Stimulated activated naive B cell treated with anti-CD40 and anti-IgM and Interleukin-4, amounts not matched to agents 10 μg/mL and 1 μg/mL and 100 μg/mL, for 72 hours (primary cell): ENCODE measurements at regions not wholly inside any gene's neighbourhood (a gene's known extent, or its start where the extent isn't known, plus 50 kb on each side); places are given as distances from the start of the nearest gene placed in this dataset.

Source experiments
- ATAC-seq, 2 donors: fragments of 150-1000 bp; cut with Tn5 transposase; replicated peaks; 2 replicates each; pipeline ENCODE4 v1.10.0; 2021; ENCODE audit warnings: moderate library complexity in 1 of 2
- DNase-seq: peaks from one replicate; pipeline ENCODE4 v3.0.0; 2021
- H3K27ac Mint-ChIP-seq: one replicate; pipeline ENCODE4 v1.8.0; 2022; ENCODE audit warnings: mild to moderate bottlenecking, mixed read lengths
- H3K27me3 Mint-ChIP-seq, 2 donors: one replicate each; pipeline ENCODE4 v1.8.0; 2022; ENCODE audit warnings: mixed read lengths in 2 of 2
- H3K36me3 Mint-ChIP-seq, 2 donors: one replicate each; pipeline ENCODE4 v1.8.0; 2022; ENCODE audit warnings: mixed read lengths in 2 of 2, mild to moderate bottlenecking in 1 of 2
- H3K4me1 Mint-ChIP-seq, 2 donors: one replicate each; pipeline ENCODE4 v1.8.0; 2022; ENCODE audit warnings: mixed read lengths in 2 of 2, mild to moderate bottlenecking in 1 of 2
- H3K4me3 Mint-ChIP-seq, 2 donors: one replicate each; pipeline ENCODE4 v1.8.0; 2022; ENCODE audit warnings: mild to moderate bottlenecking in 2 of 2, mixed read lengths in 2 of 2, moderate library complexity in 1 of 2
- H3K9me3 Mint-ChIP-seq, 2 donors: one replicate each; pipeline ENCODE4 v1.8.0; 2022; ENCODE audit warnings: mixed read lengths in 2 of 2, mild to moderate bottlenecking in 1 of 2

DNA sequence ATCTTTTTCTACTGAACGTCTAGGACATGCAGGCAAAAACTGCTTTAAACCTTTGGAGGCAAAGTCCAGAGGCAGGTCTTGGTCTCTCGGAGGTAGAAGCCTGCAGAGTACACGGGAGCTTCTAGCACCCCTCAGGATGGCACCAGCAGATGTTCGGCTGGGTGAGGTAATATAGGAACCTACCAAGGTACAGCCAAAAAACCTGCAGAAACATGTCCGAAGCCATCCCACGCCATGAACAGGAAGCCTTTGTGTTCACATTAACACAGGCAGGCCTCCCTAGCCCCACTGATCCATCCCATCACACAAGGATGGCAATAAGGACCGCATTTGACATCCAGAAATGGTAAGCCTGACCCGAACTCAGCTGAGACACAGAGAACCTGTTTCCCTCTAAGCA lies 157.9 kb upstream of the HES1 start:
- Mint-ChIP-seq H3K27me3 (peaks cover 35 to 58% of the 10 kb centered on the region in 2 donors), H3K27ac (no peak overlapping the region), H3K4me3 (no peak overlapping the region), H3K9me3 (no peaks in the 10 kb centered on the region), H3K36me3 (peaks cover 0 to 1% of the 10 kb centered on the region in 2 donors), H3K4me1 (peaks cover 2 to 19% of the 10 kb centered on the region in 2 donors)
- ATAC-seq, result no peak
- DNase-seq, result no peak

DNA sequence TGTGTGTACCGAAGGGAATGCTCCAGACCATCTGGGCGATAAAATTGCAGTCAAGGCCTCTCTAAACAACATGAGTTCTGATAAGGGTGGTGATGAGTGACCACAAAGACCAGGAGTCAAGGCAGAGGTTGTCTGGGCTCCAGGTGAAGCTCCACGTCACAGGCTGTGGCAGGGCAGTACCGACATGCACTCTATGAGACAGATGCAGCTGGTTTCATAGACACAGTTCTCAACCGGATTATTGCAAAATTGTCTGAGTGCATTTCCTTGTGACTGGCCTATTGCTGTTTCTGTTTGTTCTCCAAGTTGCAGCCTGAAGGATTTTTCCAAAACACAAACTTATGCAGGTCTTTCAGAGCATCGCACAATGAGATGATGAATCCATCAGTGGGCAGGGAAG lies 157.5 kb upstream of the HES1 start:
- H3K27me3 Mint-ChIP-seq, result peaks cover 33 to 56% of the 10 kb centered on the region in 2 donors
- no peak for ATAC-seq
- peaks cover 0 to 1% of the 10 kb centered on the region in 2 donors for H3K36me3 Mint-ChIP-seq
- no peak overlapping the region for H3K4me3 Mint-ChIP-seq
- no peak for DNase-seq
- H3K4me1 Mint-ChIP-seq, result peaks cover 2 to 17% of the 10 kb centered on the region in 2 donors
- H3K9me3 Mint-ChIP-seq, result no peaks in the 10 kb centered on the region
- no peak overlapping the region for H3K27ac Mint-ChIP-seq

DNA sequence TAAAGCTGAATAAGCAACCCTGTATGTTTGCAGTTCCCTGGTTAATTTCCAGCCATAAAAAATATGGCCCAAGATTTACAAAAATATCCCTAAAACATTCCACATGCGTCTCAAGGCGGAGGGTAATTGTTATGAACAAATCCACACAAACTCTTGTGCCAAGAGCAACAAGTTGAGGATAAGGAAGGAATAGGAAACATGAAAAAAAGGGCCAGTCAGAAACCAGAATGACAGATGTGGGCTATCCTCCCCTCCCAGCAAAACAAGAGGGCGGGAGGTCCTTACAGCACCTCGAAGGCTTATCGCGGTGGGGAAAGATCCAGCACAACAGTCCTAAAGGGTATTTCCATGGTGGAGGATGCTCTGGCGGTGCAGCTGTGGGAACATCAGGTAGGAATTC lies 155.6 kb upstream of the HES1 start:
- no peak overlapping the region for H3K4me3 Mint-ChIP-seq
- peaks cover 16 to 40% of the 10 kb centered on the region in 2 donors for H3K27me3 Mint-ChIP-seq
- no peak overlapping the region for H3K27ac Mint-ChIP-seq
- DNase-seq (no peak), ATAC-seq (no peak)
- H3K4me1 Mint-ChIP-seq, result peaks cover 2 to 10% of the 10 kb centered on the region in 2 donors
- H3K9me3 Mint-ChIP-seq, result no peaks in the 10 kb centered on the region
- H3K36me3 Mint-ChIP-seq, result peaks cover 0 to 1% of the 10 kb centered on the region in 2 donors

DNA sequence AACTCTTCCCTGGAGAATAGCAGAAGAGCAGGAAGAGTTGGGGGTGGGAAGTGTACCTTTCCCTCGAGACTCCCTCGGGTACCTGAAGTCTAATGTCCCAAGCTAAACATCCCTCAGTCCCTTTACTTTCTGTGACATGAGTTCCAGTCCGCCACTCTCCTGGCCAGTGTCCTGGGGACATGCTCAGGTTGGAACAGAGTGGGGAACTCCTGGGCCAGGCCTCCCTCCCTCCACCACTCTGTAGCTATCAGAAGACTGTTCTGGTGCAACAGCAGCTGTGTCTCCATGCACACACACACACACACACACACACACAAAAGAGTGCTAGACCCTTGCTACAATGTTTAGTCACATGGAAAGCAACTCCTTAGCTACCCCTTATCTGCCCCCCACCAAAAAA lies 155.0 kb upstream of the HES1 start:
- no peak for ATAC-seq
- no peaks in the 10 kb centered on the region for H3K9me3 Mint-ChIP-seq
- no peak overlapping the region for H3K4me3 Mint-ChIP-seq
- H3K27ac Mint-ChIP-seq, result no peak overlapping the region
- peaks cover 2 to 10% of the 10 kb centered on the region in 2 donors for H3K4me1 Mint-ChIP-seq
- no peak for DNase-seq
- peaks cover 17 to 40% of the 10 kb centered on the region in 2 donors for H3K27me3 Mint-ChIP-seq
- peaks cover 0 to 1% of the 10 kb centered on the region in 2 donors for H3K36me3 Mint-ChIP-seq

DNA sequence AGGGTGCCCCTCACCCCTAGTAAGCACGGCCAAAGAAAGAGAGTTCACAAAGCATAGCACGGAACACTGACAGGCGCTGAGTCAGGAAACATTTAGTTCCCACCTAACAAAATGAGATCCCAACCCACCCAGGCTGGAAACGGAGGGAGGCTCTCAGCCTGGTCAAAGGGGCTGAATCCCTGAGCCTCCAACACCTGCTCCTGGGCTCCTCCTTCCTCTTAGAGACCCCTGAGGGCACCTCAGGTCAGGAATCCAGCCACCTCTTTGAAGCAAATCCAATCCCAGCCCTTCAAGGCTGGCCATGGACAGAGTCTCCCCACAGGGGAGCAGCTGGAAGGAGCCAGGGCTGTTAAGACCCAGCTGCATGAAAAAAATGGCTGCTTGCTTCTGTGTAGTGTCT lies 154.4 kb upstream of the HES1 start:
- no peak overlapping the region for H3K4me3 Mint-ChIP-seq
- peaks cover 2 to 10% of the 10 kb centered on the region in 2 donors for H3K4me1 Mint-ChIP-seq
- DNase-seq, result no peak
- peaks cover 21 to 46% of the 10 kb centered on the region in 2 donors for H3K27me3 Mint-ChIP-seq
- H3K9me3 Mint-ChIP-seq, result no peaks in the 10 kb centered on the region
- H3K36me3 Mint-ChIP-seq, result peaks cover 0 to 1% of the 10 kb centered on the region in 2 donors
- no peak overlapping the region for H3K27ac Mint-ChIP-seq
- no peak for ATAC-seq

DNA sequence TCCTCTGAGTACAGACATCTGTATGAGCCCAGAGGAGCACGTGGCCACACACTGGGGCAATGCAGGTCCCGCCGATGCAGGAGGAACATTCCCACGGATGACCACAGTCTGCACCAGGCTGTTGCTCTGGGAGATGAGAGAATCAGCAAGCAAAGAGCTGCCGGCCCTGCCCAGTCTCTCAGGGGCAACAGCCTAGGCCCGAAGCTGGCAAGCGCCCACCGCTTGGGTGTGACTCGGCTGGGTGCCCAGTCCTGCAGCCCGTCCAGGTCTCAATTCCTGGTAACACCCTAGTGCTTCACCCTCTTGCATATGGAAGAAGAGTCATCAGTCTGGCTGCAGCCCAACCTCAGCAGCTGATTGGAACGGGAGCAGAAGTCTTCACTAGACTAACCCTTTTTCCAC lies 153.7 kb upstream of the HES1 start:
- H3K27me3 Mint-ChIP-seq, result peaks cover 24 to 49% of the 10 kb centered on the region in 2 donors
- H3K36me3 Mint-ChIP-seq, result peaks cover 0 to 1% of the 10 kb centered on the region in 2 donors
- DNase-seq (no peak), ATAC-seq (no peak)
- no peaks in the 10 kb centered on the region for H3K9me3 Mint-ChIP-seq
- no peak overlapping the region for H3K4me3 Mint-ChIP-seq
- H3K27ac Mint-ChIP-seq, result no peak overlapping the region
- peaks cover 2 to 10% of the 10 kb centered on the region in 2 donors for H3K4me1 Mint-ChIP-seq

DNA sequence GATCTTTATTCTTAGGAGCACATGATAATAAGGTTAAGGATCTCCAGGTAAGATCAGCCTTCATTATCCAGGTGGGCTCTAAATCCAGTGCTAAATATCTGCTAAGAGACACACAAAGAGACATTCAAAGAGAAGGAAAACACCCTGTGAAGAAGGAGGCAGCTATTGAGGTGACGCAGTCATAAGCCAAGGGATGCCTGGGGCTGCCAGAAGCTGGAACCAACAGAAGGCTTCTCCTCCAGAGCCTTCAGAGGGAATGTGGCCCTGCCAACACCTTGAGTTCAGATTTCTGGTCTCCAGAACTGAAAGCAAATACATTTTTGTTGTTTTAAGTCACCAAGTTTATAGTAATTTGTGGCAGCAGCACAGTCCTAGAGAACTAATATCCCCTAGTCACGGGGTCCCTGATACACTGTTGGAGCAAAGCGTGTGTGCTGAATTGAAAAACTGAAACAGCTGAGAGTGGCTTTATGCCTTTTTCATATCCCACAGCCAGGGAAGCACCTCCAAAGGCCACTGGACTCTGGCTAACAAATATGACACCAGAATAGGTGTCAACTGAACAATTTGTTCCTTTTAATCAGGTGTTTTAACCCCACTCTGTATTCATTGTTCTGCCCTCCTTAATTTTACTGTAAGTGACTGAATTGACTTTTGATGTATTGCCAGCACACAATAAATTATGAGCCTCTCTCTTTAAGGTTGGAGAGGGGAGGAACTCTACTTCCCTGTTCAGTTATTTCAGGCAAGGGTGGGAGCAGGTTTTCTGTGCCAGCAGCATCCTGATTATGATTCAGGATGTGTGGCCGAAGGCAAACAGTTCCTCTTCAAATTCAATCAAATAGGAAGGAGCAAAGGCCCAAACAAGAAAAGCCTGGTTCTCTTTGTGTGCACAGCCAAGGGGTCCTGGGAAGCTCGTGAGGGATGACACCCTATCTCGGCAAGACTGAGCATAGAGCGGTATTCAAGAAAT lies 151.8 kb upstream of the HES1 start:
- ATAC-seq (no peak), DNase-seq (no peak)
- peaks cover 2 to 10% of the 10 kb centered on the region in 2 donors for H3K4me1 Mint-ChIP-seq
- H3K4me3 Mint-ChIP-seq, result no peak overlapping the region
- H3K36me3 Mint-ChIP-seq, result peaks cover 0 to 1% of the 10 kb centered on the region in 2 donors
- H3K27ac Mint-ChIP-seq, result no peak overlapping the region
- H3K9me3 Mint-ChIP-seq, result no peaks in the 10 kb centered on the region
- H3K27me3 Mint-ChIP-seq, result peaks cover 31 to 49% of the 10 kb centered on the region in 2 donors

DNA sequence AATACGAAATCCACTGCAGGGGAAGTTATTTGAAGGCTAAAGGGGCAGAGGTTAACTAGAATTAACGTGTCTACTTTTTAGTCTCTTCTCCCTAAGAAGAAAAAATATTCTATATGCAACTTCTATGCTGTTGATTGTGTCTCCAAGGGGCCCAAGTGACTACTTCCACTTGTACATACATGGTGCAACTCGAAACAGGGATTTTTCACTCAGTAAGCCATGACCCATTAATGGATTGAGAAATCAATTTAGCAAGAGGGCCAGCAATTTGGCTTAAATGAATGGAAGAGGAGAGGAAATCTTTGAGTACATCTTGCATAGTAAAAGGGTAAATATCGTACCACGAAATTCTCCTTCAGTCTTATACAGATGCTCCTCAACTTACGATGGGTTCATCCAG lies 151.1 kb upstream of the HES1 start:
- ATAC-seq, result no peak
- H3K4me3 Mint-ChIP-seq, result no peak overlapping the region
- H3K4me1 Mint-ChIP-seq, result peaks cover 2 to 10% of the 10 kb centered on the region in 2 donors
- no peak for DNase-seq
- no peak overlapping the region for H3K27ac Mint-ChIP-seq
- H3K36me3 Mint-ChIP-seq, result peaks cover 0 to under 1% of the 10 kb centered on the region in 2 donors
- H3K9me3 Mint-ChIP-seq, result peaks cover 0 to 1% of the 10 kb centered on the region in 2 donors
- peaks cover 28 to 42% of the 10 kb centered on the region in 2 donors for H3K27me3 Mint-ChIP-seq

DNA sequence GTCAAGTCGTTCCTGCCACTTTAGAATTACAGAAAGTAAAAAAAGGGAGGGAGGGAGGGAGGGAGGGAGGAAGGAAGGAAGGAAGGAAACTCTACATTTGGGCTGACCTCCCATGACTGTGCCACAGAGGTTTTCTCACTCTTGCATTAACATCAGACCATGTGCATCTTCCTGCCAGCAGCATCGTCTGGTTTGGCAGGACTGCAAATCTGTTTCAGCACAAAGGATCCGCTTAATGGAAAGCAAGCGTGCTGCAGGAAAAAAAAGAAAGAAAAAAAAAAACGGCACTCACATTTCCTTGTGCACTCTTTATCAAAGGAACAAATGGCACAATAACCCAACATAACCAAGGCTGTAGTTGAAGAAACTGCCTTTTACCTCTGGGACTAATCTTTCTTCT lies 148.8 kb upstream of the HES1 start:
- no peak for ATAC-seq
- DNase-seq, result no peak
- H3K36me3 Mint-ChIP-seq, result no peaks in the 10 kb centered on the region
- H3K27ac Mint-ChIP-seq, result no peak overlapping the region
- no peak overlapping the region for H3K4me3 Mint-ChIP-seq
- H3K9me3 Mint-ChIP-seq, result peaks cover 0 to 2% of the 10 kb centered on the region in 2 donors
- H3K27me3 Mint-ChIP-seq, result peaks cover 16 to 27% of the 10 kb centered on the region in 2 donors
- peaks cover 0 to 2% of the 10 kb centered on the region in 2 donors for H3K4me1 Mint-ChIP-seq

DNA sequence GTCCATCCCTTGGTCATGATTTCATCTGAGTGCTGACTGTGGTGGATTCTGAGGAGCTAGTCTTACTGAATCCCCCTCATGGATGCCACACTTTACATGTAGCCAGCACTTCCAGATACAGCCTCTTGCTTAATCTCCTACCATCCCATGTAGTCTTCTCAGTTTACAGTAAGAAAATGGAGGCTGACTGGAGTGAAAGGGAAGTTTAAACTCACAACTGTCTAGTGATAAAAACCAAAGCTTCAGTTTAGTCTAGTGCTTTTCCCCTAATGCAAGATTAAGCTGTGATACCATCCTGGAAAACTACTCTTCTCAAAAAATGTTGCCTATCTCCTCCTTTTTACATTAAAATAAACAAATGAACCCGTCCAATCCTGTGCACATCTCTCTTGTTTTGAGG lies 146.8 kb upstream of the HES1 start:
- Mint-ChIP-seq H3K27me3 (peaks cover 26 to 40% of the 10 kb centered on the region in 2 donors), H3K4me1 (peaks cover 0 to 7% of the 10 kb centered on the region in 2 donors), H3K36me3 (no peaks in the 10 kb centered on the region), H3K9me3 (peaks cover 0 to 2% of the 10 kb centered on the region in 2 donors), H3K4me3 (no peak overlapping the region), H3K27ac (no peak overlapping the region)
- ATAC-seq, result no peak
- DNase-seq, result no peak

DNA sequence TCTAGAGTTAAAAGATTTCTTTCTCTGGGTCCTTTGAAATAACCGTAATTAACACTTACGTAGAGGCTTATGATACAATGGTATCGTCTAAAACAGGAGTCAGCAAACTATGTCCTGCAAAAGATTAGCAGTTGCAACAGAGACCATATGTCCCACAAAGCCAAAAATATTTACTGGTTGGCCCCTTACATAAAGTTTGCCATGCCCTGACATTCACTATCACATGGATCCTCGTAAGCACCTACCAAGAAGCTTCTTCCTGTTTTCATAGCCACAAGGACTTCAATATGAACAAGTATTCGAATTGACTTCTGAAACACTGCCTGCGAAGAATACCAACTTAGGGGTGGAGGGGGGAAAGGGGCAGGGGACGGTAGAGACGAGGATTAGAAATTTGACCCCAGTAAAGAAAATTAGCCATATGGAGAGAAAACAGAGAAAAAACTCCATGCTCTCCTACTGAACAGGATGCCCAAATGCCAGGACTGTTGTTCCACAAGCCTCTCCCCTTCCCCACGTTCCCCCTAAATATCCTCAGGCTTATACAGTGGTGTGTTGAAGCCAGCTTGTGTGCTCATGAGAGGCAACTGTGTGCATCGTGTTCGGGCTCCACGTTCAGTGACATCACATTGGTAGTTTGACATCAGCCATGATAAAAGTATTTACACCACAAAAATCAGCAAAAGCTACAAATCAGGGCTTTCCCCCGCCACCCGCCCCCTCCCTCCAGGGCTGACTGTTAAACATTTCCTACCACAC lies 144.1 kb upstream of the HES1 start:
- no peaks in the 10 kb centered on the region for H3K36me3 Mint-ChIP-seq
- no peak overlapping the region for H3K27ac Mint-ChIP-seq
- H3K9me3 Mint-ChIP-seq, result peaks cover 0 to 2% of the 10 kb centered on the region in 2 donors
- H3K4me3 Mint-ChIP-seq, result no peak overlapping the region
- no peak for DNase-seq
- peaks cover 0 to 7% of the 10 kb centered on the region in 2 donors for H3K4me1 Mint-ChIP-seq
- H3K27me3 Mint-ChIP-seq, result peaks cover 19 to 41% of the 10 kb centered on the region in 2 donors
- ATAC-seq, result no peak

DNA sequence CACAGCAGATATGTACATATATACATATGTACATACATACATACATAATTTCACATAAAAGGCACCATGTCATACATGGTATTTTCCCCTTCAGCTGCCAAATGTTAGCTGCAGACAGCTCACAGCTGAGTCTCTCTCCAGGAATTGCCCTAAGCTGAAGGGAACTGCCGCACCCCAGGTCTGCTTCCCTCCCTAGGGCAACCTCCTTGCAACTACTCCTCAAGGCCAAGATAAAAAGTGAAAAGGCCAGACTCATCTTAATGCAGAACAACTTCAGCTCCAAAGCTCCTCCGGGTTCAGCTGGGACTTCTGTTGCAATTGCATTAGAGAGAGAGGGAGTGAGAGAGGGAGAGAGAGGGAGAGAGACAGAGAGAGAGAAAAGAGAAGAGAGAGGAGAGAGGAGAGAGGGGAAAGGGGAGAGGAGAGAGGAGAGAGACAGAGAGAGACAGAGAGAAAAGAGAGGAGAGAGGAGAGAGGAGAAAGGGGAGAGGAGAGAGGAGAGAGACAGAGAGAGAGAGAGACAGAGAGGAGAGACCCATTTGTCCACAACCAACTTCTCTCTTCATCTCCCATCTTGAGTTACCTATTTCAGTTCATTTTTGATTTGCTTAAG lies 143.4 kb upstream of the HES1 start:
- Mint-ChIP-seq H3K4me3 (no peak overlapping the region), H3K27ac (no peak overlapping the region), H3K36me3 (no peaks in the 10 kb centered on the region), H3K9me3 (peaks cover 0 to 2% of the 10 kb centered on the region in 2 donors), H3K4me1 (peaks cover 0 to 7% of the 10 kb centered on the region in 2 donors), H3K27me3 (peaks cover 24 to 44% of the 10 kb centered on the region in 2 donors)
- ATAC-seq (no peak), DNase-seq (no peak)

DNA sequence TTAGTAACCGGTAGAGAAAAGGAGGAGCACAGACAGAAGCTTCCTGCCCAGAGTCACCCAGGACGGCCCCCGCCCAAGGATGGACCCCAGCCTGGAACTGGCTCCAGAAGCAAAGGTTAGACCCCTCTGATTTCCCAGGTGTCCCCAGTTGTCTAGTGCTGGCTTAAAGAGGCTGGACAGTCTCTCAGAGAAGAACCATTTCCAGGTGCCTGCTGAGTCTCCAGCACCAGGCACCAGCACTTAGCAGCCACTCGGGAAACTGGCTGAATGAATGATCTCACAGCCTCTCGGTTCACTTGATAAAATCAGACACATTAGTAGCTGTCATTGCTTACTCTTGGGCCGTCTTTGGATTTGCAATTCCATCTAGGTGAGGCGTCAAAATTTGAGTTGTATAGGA lies 139.7 kb upstream of the HES1 start:
- Mint-ChIP-seq H3K9me3 (no peaks in the 10 kb centered on the region), H3K4me3 (no peak overlapping the region), H3K27me3 (peaks cover 32 to 59% of the 10 kb centered on the region in 2 donors), H3K4me1 (peaks cover 7 to 9% of the 10 kb centered on the region in 2 donors), H3K36me3 (no peaks in the 10 kb centered on the region), H3K27ac (no peak overlapping the region)
- DNase-seq (no peak), ATAC-seq (no peak)

DNA sequence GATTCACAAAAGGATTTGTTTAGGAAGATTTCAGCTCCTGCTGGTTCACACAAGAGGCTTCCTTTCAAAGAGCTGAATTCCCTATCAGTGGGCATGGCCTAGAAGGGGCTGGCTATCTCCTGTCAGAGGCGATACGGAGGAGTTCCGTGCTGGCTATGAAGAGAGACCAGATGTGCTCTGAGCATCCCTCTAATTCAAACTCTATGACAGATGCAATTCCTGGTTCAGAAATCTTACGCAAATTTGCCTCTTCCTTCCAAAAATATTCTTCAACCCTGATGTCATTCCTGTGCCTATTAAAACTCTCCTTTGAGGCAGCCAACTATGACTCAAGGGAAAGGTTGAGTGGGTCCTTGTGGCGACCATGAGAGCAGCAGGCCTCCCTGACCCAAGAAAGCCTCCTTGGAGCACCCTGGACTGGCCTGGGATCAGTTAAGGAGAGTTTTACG lies 139.3 kb upstream of the HES1 start:
- H3K27me3 Mint-ChIP-seq, result peaks cover 33 to 61% of the 10 kb centered on the region in 2 donors
- no peak for DNase-seq

More for the DNA sequence above, 139.3 kb upstream of the HES1 start:
- Mint-ChIP-seq H3K4me1 (peaks cover 7 to 9% of the 10 kb centered on the region in 2 donors), H3K27ac (no peak overlapping the region), H3K9me3 (no peaks in the 10 kb centered on the region), H3K4me3 (no peak overlapping the region), H3K36me3 (no peaks in the 10 kb centered on the region)
- ATAC-seq, result no peak
